Thyroid gland (tissue), 4 donors: ENCODE measurements at regions not wholly inside any gene's neighbourhood (a gene's known extent, or its start where the extent isn't known, plus 50 kb on each side); places are given as distances from the start of the nearest gene placed in this dataset.

Experiments used
- POLR2A ChIP-seq, 2 donors: fragments of 450-650 bp; IDR thresholded peaks; one replicate each; pipeline ENCODE4 v1.6.1; 2017; ENCODE audit warnings: antibody characterized with exemption in 2 of 2, mild to moderate bottlenecking in 2 of 2, moderate library complexity in 1 of 2
- TF ChIP-seq, protein P1 (sequence below), 6 experiments: fragments of 200-600 bp in 3 of 6; fragments of 450-650 bp in 3 of 6; sonication (generic) in 3 of 6; IDR thresholded peaks; one replicate each; pipeline ENCODE4 v1.5.1; 2016 to 2019; ENCODE audit warnings: antibody characterized with exemption in 6 of 6, mild to moderate bottlenecking in 2 of 6, inconsistent platforms in 1 of 6, moderate library complexity in 1 of 6

DNA sequence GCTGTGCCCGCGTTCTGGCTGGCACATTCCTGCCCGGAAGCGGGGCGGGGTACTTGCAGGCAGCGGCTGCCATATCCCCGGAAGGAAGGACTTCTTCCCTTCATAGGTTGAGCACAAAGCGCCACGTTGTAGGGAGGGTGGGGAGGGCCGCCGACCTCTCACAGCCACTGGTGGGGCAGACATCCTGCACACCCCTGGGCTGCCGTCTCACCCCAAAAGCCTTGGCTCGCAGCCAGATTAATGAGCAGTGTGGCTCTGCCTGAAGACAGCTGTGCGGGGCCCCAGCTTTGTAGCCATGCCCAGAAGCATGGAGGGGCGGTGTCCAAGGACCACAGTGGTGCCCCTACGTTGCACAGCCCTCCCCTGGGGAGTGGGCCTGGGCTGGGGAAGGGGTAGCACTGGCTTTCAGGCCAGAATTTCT, 54.3 kb upstream of the DPYSL4 start:
- TF ChIP-seq POLR2A (IDR thresholded peaks at IDR 0.05), result no peak
- TF ChIP-seq, protein P1, sequence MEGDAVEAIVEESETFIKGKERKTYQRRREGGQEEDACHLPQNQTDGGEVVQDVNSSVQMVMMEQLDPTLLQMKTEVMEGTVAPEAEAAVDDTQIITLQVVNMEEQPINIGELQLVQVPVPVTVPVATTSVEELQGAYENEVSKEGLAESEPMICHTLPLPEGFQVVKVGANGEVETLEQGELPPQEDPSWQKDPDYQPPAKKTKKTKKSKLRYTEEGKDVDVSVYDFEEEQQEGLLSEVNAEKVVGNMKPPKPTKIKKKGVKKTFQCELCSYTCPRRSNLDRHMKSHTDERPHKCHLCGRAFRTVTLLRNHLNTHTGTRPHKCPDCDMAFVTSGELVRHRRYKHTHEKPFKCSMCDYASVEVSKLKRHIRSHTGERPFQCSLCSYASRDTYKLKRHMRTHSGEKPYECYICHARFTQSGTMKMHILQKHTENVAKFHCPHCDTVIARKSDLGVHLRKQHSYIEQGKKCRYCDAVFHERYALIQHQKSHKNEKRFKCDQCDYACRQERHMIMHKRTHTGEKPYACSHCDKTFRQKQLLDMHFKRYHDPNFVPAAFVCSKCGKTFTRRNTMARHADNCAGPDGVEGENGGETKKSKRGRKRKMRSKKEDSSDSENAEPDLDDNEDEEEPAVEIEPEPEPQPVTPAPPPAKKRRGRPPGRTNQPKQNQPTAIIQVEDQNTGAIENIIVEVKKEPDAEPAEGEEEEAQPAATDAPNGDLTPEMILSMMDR (IDR thresholded peaks at IDR 0.05), result no peak
